NCI-H526 treated with DMSO at 0.1 percent for 48 hours (cell line): ENCODE measurements at regions not wholly inside any gene's neighbourhood (a gene's known extent, or its start where the extent isn't known, plus 50 kb on each side); places are given as distances from the start of the nearest gene placed in this dataset.
"Not testable (repeated sequence)": the region's sequence is repeated elsewhere in the genome, so short reads cannot be mapped to it uniquely, and the experiment has no call there.

Source experiments
- DNase-seq: peaks from one replicate; lab custom pipeline; 2025; lab: John Stamatoyannopoulos, UW

- DNase-seq = no peak
Measured at GRCh38 chr5:33072296-33072695, 361.2 kb downstream of the NPR3 start.

DNA sequence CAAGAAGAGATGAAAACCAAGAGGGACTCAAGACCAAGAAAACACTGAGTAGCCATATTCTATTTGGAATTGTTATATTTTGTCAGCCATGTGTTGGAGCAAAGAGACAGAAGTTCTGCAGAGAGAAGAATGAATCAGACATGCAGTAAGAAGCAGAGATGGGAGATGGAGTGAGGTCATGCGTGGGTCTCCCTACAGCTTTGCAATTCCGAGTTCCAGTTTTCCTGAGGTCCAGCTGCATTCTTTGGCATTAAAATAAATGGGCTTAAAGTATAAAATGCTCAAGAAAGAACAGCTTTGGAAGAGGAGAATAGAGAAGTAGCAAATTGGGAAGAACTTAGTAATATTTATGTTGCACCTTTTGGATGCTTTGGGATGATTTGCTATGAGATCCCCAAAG lies 361.6 kb downstream of the NPR3 start:
- no peak for DNase-seq

DNA sequence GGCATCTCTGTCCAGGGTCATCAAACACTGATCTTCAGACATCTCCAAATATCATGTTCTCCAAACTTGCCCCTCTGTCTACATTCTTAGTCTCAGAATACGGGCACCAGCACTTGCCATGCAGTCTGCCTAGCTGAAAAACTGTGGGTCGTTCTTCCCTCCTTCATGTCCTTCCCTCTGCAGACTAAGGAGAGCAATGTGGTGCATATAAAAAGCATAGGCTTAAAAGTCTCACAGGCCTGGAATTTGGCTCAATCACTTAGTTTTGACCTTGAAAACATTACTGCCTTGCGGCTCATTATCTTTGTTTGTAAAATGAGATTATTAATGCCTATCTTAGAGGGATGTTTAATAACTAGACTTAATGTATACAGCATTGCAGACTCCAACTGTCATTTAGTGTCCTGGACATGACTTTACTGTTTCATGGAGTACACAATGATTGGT lies 362.8 kb downstream of the NPR3 start:
- no peak for DNase-seq

DNA sequence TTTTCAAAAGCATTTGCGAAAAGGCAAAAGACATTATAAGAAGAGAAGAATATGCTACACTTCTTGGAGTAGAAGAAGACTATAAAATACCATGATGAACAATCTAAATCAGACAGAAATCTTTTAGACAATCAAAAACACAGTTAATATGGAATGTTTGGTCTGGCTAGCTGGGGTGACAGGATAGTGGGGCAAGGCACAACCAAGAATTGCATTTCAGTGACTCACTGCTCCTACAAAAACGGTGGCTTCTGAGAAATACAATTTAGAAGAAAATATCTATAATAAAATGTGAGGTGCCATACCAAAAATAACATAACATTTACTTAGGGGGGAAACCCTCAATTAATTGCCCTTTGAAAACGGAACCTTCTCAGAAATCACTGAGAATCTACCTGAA lies 363.4 kb downstream of the NPR3 start:
- no peak for DNase-seq

DNA sequence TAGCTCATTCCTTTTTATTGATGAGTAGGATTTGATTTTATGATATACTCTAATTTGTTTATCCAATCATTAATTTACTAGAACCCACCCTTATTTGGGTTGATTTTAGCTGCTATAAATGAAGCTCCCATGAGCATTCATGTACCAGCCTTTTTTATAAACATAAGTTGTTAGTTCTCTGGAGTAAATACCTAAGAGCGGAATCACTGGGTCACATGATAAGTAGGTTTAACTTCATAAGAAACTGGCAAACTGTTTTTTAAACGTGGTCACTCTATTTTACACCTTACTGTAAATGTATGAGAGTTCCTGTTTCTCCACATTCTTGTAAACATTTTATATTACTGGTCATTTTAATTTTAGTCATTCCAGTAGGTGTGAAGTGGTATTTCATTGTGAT lies 364.6 kb downstream of the NPR3 start:
- no peak for DNase-seq

DNA sequence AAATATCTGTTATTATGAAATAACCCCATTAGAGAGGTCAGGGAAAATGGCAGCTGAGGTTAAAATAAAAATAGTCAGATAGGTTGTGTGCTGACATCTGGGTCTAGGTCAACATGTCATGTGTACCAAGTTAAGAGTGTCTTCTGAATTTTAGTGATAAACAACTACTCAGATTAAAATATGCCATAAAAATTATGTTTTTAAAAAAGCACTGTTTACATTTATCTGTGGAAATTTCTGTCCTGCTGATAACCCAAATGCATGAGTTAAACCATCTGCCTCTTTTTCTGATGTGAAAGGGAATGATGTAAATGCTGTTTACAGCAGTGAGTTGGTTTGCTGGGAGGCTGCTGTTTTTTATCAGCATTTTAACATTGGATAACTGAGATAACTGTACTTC lies 361.2 kb upstream of the TARS1 start:
- no peak for DNase-seq

GRCh38 chr5:33080287-33080686 lies 360.5 kb upstream of the TARS1 start:
- no peak for DNase-seq

DNA sequence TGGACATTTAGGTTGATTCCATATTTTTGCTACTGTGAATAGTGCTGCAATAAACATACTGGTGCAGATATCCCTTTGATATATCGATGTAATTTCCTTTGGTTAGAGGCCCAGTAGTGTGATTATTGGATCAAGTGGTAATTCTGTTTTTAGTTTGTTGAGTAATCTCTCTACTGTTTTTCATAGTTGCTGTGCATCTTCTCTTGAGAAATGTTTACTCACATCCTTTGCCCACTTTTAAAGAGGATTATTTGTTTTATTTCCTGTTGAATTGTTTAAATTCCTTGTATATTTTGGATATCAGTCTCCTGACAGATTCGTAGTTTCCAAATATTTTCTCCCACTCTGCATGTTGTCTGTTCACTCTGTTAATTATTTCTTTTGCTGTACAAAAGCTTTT lies 352.6 kb upstream of the TARS1 start:
- DNase-seq = no peak

- no peak for DNase-seq
Measured at GRCh38 chr5:33091571-33092363, 349.0 kb upstream of the TARS1 start.

GRCh38 chr5:33092719-33093118 lies 348.0 kb upstream of the TARS1 start:
- no peak for DNase-seq

- no peak for DNase-seq
Measured at GRCh38 chr5:33102551-33102950, 338.2 kb upstream of the TARS1 start.

DNA sequence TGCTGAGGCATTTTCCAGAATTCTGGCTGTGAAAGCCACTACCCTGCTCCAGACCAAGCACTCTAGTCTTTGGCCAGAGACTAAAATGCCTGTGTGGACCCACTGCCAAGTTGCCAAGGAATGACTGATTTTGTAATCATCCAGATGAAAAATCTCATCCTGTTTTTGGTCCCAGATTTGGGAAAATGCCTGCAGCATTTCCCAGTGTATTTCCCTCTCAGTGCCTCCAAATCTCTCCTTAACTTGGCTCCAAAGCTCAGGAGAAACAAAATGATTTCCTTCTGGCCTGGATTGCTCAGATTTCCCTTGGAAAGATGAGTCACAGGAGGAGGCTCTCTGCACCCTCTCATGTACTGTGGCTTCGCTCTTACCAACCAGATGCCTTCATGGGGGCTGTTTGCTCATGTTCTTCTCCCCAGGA lies 335.2 kb upstream of the TARS1 start:
- DNase-seq = no peak

- not testable (repeated sequence) for DNase-seq
Measured at GRCh38 chr5:33110496-33110895, 330.3 kb upstream of the TARS1 start.

- DNase-seq = no peak
Measured at GRCh38 chr5:33114361-33114760, 326.4 kb upstream of the TARS1 start.

GRCh38 chr5:33115467-33115866 lies 325.3 kb upstream of the TARS1 start:
- no peak for DNase-seq

GRCh38 chr5:33118761-33119415 lies 321.9 kb upstream of the TARS1 start:
- DNase-seq = no peak

- no peak for DNase-seq
Measured at GRCh38 chr5:33120671-33121070, 320.1 kb upstream of the TARS1 start.

- DNase-seq = no peak
Measured at GRCh38 chr5:33129309-33129708, 311.5 kb upstream of the TARS1 start.

DNA sequence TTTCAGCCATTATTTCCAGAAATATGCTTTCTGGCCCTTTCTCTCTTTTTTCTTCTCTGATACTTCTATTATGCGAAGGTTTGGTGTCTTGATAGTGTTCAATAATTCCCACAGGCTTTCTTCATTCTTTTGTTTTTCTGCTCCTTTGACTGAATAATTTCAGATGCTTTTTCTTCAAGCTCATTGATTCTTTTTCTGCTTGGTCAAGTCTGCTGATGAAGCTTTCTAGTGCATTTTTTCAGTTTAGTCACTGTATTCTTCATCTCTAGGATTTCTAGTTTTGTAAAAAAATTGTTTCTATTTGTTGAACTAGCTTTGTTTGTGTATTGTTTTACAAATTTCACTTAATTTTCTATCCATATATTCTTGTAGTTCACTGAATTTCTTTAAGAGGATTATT lies 304.0 kb upstream of the TARS1 start:
- no peak for DNase-seq

GRCh38 chr5:33138145-33138544 lies 302.6 kb upstream of the TARS1 start:
- not testable (repeated sequence) for DNase-seq

GRCh38 chr5:33143405-33144123 lies 297.2 kb upstream of the TARS1 start:
- DNase-seq = no peak

DNA sequence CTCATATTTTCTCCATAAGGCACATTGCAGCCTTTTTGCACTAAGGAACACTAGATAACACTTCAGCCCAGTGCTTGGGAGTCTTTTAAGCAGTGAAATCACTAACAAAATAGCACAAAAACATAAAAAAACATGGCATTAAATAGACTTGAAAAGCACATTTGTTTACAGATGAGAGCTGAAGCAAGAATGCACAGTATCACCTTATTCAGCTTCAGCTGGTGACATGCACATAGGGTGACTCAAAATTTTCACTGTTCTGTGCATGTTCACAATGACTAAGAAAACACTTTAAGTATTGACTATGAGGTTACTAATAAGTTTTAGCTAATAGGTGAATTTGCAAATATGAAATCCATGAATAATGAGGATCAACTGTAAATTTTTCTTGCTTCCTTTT lies 293.9 kb upstream of the TARS1 start:
- DNase-seq = no peak

DNA sequence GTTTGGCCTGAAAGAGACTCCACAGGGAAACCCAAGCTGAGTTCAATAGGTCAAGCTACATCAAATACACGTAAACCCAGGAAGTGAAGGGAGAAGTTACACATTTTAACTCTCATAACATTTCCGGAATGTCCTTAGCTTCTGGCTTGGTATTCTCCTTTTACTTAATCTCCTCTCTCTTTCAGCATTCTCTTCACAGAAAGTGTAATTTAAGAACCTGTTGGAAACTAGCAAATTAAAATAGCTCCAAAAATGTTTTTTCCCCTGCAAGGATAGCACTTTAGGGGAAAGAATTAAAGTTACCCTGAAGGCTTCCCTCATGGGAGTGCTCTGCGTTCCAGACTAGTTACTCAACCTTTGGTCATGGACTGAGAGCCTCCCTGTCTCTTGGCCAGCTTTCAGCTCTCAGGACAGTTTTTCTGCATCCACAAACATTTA lies 292.7 kb upstream of the TARS1 start:
- no peak for DNase-seq
